ENCODE measurements at regions not wholly inside any gene's neighbourhood (a gene's known extent, or its start where the extent isn't known, plus 50 kb on each side); places are given as distances from the start of the nearest gene placed in this dataset.
"Not testable (repeated sequence)": the region's sequence is repeated elsewhere in the genome, so short reads cannot be mapped to it uniquely, and the experiment has no call there.

DNA sequence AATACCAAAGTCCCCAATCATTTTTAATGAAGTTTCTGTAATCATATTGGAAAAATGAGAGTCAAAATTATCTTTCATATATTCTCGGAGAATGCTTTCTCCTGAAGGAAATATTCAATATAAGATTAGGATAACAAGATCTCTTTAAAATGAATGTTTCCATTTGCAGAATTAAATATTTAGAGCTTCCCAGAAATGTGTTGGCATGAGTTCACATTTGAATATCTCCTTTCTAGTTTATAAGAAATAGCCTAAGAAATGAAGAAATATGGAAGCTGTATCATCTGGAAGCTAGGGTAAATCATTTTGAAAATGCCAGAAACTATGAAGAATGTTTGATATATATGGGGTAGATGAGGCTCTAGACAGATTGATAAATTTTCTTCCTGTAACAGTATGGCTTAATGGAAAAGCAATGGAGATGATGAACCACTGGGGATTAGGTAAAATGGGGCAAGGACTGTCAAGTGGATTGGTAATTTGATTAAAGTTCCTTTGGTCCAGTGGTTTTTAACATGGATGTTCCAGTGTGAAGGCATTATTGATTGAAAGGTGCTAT, 184.6 kb upstream of the ZNF804A start:
- no peak for DNase-seq (ENCODE audit: low read depth, low spot score)

DNA sequence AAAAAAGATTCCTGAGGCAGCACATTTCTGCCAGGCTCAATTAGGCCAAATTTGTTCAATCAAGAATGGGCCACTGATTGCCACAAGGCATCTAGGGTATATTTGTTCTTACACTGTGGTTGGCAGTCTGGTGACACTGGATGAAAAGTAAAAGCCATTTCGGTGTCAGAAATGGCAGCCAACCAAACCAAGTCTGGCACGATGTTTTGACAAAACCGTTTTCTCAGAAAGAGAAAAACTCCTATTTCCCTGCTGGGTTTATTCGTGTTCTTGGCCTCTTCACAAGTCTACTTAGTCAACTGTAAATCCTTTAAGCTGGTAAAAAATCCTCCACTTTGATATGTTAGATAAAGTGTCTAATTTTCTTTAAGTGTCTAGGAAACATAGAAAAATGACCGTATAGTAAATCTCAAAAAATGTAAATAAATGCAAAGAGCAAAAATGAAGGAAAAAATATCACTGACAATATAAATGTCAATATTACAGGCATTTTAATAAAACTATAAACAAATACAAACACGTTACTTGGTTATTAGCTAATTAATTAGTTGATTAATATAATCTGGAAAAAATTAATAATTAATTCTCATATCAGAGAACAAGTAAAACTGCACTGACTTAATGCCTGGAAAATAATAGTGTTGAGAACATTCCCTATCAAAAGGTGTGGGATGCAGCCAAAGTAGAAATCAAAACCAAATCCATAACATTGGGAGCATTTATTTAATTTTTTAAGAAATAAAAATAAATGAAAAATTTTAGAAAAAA, 182.0 kb upstream of the ZNF804A start:
- DNase-seq (ENCODE audit: low read depth, low spot score), result no peak

DNA sequence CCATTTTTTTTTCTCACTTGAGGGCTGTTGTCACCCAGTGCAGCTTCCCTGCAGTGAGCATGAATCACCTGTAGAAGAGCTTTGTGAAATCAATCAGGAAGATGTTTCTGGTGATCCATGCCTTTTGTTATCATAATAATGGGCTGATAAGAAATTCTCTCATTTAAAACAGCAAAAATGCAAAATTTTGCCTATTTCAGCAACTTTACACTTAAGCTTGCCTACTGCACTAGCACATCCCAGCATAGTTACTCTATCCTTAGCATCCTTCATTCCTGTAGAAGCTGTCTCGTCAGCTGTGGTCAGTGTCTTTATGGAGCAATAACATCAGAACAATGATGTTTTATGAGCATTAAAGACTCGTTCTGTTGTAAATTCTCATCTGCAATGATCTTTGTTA, 178.6 kb upstream of the ZNF804A start:
- DNase-seq (ENCODE audit: low read depth, low spot score), result no peak

DNA sequence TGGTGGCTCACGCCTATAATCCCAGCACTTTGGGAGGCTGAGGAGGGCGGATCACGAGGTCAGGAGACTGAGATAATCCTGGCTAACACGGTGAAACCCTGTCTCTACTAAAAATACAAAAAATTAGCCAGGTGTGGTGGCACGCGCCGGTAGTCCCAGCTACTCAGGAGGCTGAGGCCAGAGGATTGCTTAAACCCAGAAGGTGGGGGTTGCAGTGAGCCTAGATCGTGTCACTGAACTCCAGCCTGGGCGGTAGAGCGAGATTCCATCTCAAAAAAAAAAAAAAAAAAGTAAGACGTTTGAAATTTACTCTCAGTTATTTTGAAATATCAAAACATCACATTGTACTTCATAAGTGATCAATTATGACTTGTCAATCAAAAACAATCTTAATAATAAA, 176.9 kb upstream of the ZNF804A start:
- not testable (repeated sequence) for DNase-seq (ENCODE audit: low read depth, low spot score)

DNA sequence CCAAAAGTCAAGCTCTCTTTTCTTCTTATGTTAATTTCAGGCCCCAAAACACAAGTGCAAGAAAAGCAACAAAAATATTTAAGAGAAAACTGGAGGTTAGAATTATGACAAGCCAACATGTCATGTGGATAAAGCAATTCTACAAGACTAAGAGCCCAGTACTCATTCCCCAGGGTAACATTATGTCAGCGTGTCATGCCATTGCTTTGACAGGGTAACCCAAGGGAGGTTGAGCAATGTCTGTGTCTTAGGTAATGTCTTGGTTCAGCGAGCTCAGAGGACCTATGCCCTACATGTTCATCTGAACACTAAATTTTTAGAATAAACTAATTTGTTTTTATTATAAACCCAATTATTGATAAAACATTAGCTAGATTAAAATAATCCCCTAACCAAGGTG, 173.2 kb upstream of the ZNF804A start:
- DNase-seq (ENCODE audit: low read depth, low spot score), result no peak

DNA sequence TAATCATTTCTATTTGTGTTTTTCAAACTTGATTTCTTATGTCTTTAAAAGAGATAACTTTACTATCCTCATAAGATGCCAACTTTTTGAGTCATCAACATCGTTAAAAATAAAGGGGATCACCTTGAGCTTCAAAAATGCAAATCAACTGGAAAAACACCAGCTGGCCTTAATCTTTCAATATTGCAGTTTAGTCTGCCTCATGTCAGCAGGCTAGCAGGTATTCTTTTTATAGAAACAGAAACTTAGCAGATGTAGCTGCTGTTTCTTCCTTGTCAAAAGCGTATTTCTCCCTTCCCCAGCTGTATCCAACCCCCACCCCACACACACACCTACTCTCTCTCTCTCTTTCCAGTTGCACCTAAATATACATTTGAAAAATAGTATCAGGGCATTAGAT, 154.1 kb upstream of the ZNF804A start:
- no peak for DNase-seq (ENCODE audit: low read depth, low spot score)

DNA sequence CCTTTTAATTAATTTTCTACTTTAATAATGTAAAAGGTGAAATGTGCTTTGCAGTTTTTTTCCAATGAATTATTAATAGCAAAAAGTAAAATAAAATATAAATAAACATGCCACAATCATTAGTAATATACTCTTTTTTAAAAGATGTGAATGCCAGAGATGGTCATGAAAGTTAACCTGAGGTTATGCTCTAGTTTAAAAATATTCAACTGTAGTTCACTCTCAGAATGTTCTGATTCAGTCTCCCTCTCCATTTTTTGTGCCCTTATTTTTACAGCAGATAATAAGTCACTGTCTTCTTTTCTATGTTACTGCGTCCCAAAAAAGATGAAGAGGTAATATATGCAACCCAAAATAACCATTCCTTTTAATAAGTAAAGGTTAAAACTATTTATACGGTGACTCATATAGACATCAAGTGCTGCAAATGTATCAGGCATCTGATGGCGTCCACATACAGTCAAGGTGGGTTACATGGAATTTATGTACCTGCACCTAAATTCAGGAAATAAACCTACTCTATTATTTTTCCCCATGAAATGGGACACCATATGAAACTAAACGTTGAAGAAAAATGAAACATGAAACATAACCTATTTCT, 153.6 kb upstream of the ZNF804A start:
- no peak for DNase-seq (ENCODE audit: low read depth, low spot score)

DNA sequence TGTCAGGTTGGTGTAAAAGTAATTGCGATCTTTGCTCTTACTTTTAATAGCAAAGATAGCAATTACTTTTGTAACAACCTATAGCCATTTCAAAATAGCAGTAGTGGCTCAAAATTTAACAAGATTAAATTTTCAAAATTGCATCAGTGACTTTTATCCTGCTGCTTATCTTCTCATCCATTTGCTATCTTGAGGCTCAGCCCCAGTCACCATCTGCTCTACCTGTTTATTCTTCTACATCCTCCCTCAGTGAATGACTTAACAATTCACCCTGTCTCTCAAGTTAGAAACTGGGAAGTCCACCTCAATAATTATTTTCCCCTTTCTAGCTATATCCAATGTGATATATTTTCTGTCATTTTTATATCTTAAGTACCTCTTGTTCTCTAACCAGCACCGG, 148.6 kb upstream of the ZNF804A start:
- DNase-seq (ENCODE audit: low read depth, low spot score), result no peak

DNA sequence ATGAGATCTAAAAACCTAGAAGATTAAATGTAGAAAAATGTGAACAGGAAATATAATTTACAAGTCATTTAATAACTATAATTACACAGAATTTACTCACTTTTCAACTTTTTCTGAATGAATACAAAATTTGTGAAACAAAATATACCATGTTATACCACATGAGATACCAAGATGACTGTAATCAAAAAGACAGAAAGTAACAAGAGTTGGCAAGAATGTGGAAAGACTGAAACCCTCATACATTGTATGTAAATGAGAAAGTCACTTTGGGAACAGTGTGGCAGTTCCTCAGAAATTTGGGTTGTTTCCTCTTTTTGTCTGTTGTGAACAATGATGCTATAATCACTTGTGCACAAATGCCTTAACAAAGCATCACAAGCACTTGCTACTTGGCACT, 145.4 kb upstream of the ZNF804A start:
- DNase-seq (ENCODE audit: low read depth, low spot score), result no peak

DNA sequence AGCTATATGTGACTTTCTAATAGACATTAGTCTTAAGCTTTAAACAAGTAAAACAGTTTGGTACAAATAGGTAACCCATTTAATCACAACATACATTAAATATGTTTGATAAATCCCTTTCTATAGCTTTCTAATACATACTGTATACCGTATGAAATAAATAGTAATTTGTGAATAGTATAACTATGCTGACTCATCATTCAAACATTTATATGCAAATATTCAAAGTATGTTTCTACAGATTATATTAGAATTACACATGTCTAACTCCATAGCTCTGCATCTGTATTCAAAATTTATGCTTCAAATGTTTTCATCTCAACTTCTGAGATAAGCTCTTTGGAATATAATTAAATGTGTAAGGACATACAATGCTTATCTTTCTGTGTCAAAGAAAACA, 142.7 kb upstream of the ZNF804A start:
- DNase-seq (ENCODE audit: low read depth, low spot score), result no peak

DNA sequence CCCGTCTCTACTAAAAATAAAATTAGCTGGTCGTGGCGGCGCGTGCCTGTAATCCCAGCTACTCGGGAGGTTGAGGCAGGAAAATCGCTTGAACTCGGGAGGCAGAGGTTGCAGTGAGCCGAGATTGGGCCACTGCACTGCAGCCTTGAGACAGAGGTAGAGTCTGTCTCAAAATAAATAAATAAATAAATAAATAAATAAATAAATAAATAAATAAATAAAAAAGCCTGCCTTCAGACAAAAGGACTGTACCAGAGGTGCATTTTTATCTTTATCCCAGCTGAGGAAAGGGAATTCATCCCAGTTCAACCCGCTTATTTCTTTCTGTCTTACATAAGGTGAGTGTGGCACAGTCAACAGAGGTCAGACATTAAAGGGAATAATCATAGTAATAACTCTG, 141.6 kb upstream of the ZNF804A start:
- not testable (repeated sequence) for DNase-seq (ENCODE audit: low read depth, low spot score)

DNA sequence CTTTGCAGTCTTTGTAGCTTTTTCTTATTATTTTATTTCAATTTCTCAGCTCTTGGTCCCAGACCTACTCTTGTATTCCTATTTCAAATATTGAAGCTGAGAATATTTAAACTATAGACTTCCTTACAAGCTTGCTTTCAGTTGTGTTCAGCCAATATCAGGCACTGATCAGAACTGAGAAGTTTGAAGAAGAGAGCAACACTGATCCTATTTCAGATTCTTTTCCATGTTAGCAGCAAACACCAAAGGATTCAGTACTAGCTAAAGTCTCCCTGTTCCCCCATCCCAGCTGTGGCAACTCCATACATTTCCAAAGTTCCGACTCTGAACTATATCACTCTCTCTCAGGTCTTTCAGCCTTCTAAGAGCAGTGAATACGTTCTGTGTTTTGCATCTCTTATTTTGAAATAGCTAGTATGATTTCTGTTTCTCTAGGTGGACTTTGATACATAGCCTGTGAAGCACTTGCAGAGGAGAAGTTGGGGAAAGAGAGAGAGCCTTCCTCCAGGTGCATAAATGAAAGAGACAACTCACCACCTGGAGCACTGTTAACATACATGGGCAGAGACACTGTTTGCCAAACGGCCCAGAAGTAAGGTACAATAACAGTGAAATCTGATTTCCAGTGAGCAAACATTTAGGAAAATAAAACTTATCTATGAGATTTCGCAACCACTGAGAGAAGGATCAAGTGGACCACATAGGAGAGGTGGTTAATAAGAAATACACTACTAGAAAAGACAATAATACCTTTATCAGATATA, 135.0 kb upstream of the ZNF804A start:
- DNase-seq (ENCODE audit: low read depth, low spot score), result no peak

DNA sequence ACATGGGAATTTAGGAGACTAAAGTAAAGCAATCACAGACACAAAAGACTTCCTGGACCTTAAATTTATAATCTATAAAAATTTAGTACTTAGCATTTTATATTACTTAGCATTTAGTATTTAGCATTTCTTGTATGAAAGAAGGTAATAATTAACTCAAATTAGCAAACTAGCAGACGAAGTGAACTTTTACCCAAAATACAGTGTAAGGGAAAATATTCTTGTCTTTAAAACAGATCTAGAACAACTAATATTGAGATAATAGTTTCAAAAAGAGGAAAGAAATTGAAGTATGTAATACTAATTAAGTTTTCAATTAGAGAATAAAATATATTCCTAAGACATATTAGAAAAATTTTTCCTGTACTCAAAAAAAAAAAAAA, 134.5 kb upstream of the ZNF804A start:
- DNase-seq (ENCODE audit: low read depth, low spot score), result no peak

DNA sequence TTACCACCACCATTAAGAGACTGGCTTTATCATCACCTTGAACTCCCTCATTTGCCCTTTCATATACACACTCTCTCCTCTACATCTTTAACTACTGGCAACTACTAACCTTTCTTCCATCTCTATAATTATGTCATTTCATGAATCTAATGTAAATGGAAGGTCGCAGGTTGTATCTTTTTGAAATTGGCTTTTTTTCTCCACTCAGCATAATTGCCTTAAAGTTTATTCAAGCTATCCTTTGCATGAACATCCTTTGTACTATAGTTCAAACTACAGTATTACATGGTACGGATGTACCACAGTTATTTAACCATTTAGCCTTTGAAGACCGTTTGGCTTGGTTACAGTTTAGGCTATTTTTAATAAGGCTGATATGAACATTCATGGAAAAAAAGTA, 129.5 kb upstream of the ZNF804A start:
- no peak for DNase-seq (ENCODE audit: low read depth, low spot score)

DNA sequence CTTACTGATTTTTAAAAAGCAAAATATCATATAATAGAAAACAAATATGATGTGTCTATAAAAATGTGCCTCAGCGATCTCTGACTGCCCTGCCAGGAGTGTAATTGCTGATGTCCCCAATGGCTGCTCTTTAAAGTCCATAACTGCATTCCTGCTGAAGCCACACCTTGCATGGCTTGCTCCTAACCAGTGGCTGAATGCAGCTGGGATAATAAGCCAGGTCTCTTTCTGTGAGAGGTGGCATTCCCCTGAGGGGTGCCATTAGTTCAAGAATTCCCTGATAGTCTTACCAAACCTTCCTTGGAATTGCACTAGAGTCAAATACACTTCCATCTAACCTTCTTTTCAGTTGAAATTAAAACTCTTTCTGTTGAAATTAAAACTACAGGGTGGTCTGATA, 125.8 kb upstream of the ZNF804A start:
- no peak for DNase-seq (ENCODE audit: low read depth, low spot score)

DNA sequence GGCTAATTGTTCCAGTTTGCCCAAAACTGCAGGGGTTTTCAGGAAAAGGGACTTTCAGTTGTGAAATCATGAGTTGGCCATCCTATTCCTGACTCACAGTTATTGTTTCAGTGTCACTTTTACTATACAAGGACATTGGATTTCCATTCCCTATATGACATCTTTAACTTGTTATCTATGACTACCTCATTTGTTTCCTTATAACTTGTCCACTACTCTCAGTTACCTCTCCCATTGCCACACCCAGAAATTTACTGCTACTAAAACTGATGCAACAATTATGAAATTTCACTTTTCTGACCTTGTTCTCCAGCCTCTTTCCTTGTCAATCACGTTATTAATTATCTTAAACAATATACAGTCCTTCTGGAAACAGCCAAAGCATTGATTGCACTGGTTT, 116.5 kb upstream of the ZNF804A start:
- no peak for DNase-seq (ENCODE audit: low read depth, low spot score)

DNA sequence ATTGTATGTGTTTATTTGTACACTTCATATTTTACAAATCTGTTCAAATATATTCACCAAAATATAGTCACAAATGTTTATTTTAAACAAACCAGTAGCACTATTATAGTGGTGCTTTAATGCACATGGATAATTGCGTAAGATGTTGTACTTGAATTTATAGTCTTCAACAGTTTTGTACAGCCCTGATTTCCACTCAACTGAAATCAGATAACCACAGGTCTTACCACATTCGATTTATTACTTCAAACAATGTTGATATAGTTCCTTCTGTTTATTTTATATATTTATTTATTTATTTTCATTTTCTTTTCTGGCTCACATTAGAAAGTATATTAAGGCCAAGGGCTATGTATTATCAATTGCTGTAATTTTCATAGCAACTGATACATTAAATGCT, 99.4 kb upstream of the ZNF804A start:
- DNase-seq (ENCODE audit: low read depth, low spot score), result no peak

DNA sequence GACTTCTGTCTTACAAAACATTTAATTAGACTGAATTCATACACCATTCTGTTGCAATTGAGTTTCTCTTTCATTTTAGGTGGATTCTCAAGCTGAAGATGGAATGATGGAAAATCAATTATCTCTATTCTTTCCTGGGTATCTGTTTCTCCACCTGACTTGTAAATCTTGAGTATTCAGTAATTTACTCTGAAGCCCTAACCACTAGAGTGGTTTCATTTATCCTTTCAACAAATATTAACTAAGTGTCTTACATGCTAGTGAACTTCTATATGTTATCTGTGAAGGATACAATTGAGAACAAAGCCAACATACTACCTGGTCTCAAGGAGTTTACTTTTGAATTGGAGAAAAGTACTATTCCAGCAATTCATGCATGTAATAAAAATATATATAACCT, 94.1 kb upstream of the ZNF804A start:
- DNase-seq (ENCODE audit: low read depth, low spot score), result no peak

DNA sequence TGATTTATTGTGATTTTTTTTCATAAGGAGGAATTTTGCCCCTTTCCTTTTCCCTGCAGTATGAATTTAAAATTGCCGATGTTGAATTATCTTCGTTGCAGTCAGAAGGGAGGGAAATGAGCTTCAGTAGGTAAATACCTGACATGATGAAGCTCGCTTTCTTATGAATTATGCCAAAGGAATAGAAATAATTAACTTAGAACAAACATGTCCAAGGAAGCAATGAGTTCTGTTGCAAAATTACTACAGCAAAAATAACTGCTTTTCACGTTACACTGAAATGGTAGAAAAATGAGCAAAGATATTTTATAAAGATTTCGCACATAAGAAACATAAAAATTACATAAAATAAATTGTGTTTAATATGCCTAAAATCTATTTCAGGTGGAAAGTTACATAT, 91.1 kb upstream of the ZNF804A start:
- no peak for DNase-seq (ENCODE audit: low read depth, low spot score)

DNA sequence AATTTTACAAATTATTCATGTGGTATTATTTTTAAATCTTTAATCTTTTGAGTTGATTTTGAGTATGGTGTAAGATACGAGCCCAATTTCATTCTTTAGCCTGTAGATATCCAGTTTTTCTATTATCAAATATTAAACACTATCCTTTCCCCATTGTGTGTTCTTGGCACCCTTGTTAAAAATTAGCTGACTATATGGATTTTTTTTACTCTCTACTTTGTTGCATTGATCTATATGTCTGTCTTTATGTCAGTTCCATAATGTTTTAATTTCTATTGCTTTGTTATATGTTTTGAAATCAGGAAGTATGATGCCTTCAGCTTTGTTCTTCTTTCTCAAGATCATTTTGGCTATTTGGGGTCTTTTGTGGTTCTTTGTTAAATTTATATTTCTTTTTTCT, 80.9 kb upstream of the ZNF804A start:
- no peak for DNase-seq (ENCODE audit: low read depth, low spot score)

DNA sequence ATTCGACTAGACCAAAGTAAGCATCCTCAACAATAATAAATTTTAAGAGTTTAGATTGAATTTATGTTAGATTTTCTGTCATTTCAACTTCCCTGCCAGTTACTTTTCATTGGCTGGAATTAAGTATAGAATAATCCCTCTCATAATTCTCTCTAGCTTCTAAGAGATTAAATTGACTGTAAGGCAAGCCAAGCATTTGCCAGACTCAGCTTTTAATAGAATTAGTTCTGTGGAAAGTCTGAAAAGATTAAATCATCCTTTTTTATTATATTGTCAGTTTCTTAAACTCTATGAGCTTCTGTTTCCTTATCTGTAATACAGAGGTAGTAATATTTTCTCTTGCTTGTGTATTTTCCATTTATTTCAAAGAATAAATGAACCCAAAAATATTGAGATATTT, 77.9 kb upstream of the ZNF804A start:
- DNase-seq (ENCODE audit: low read depth, low spot score), result no peak

DNA sequence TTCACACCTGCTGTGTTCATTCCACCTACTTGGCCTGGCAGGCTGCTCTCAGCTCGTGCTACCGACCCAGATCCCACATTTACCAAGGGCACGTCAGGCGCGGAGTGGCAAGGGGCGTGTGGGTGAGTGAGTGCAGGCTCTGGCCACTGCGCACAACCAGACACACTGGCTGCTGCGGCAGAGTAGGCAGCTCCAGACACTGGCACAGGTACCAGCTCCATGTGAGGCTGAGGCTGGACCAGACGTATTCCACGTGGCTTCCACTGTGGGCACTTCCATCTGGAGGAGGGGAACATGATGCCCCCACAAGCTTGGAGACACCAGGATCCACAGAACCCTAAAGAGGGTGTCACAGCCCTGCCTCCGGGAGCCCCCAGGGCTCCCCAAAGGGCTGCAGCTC, 74.6 kb upstream of the ZNF804A start:
- DNase-seq (ENCODE audit: low read depth, low spot score), result no peak

All from smooth muscle cell of the brain vasculature (primary cell).